ENCODE measurements at regions not wholly inside any gene's neighbourhood (a gene's known extent, or its start where the extent isn't known, plus 50 kb on each side); places are given as distances from the start of the nearest gene placed in this dataset.
"Not testable (repeated sequence)": the region's sequence is repeated elsewhere in the genome, so short reads cannot be mapped to it uniquely, and the experiment has no call there.

DNA sequence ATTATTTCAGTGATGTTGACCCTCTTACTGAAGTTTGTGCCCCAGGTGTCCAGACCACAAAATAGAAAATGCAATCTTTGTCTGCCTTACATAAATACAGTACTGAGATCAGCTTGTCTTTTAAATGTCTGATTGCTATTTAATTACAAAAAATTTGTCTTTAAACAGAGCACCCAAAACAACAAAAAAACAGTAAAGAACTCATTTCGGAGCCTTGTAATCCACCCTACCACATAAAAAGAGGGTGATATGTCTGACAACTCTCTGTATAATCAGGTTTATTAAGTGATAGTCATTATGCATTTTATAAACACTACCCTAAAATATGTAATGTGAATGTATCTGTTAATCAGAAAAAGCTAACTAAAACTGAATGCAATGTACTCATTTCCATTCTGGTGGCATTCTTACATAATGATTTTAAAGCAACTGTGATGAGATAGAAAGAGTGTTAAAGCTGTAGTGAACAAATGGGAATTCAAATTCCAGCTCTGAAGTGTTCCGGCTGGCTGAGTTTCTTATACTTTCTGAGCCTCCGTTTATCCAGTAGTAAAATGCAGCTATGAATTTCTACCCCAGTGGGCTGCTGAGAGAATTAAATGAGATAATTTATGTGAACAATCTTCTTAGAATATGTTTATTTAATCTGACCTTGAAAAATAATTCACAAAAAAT lies 486.6 kb downstream of the USP25 start:
- ChIA-PET POLR2A (ENCODE audit: low non-redundant PET) (no interaction called here), CTCF (no interaction called here)
- no TSS peak for BruUV-seq (replicated peaks)
- no peaks in the 10 kb centered on the region for H3K36me3 ChIP-seq (ENCODE audit: insufficient read depth, low read length, poor library complexity, severe bottlenecking)
- DNase-seq (ENCODE audit: low spot score): no peak
- H3K4me1 ChIP-seq (ENCODE audit: insufficient read depth, low read length, poor library complexity, severe bottlenecking): no peaks in the 10 kb centered on the region
- H3K4me3 ChIP-seq (ENCODE audit: low read depth, low read length, poor library complexity, severe bottlenecking): no peak overlapping the region
- intact Hi-C loops (cut with micrococcal nuclease; ENCODE audit: unreplicated experiment): no loop called here
- no peak for TF ChIP-seq EZH2 (IDR thresholded peaks at IDR 0.05; ENCODE audit: borderline replicate concordance, low read depth, low read length, poor library complexity, severe bottlenecking)
- no peak for TF ChIP-seq CTCF (conservative IDR thresholded peaks at IDR 0.05; ENCODE audit: low read depth, low read length)
- no peaks in the 10 kb centered on the region for H3K27me3 ChIP-seq (replicated peaks; ENCODE audit: insufficient read depth, low read depth, low read length, poor library complexity)
- no peak overlapping the region for H3K27ac ChIP-seq (ENCODE audit: low read depth, low read length, poor library complexity, severe bottlenecking)
- peaks cover 2% of the 10 kb centered on the region for H3K9me3 ChIP-seq (ENCODE audit: low read depth, low read length, poor library complexity, severe bottlenecking)

DNA sequence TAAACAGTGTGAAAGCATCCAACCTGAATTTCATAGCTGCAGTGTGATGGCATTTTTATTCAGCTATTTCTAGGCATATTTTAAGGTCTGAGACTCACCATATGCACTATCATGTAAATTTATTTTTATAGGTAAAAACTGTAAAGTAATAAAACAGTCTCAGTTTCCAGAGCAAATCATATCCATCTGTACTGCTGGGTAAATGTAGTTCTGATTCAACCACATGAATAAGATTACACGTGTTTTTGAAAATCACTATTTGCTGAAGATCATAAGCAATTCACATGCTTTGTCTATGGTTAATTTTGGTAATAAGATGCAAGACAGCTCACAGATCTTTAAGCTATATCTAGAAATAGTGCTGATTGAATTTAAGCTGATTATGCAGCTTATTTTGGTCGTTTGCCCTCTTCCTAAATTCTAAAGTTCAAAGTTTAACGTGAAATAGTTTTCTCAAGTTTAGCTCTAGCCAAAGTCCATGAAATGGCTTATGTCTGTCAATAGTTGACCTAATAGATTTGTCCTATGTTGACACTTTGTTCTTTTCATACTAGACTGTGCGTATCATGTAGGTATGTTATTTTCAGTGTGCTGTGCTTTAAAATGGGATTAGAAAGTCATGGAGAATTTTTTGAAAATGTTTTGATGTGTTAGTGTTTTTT lies 489.0 kb downstream of the USP25 start:
- ChIA-PET POLR2A (ENCODE audit: low non-redundant PET) (no interaction called here), CTCF (no interaction called here)
- Histone ChIP-seq H3K4me1 (ENCODE audit: insufficient read depth, low read length, poor library complexity, severe bottlenecking) (no peaks in the 10 kb centered on the region), H3K27ac (ENCODE audit: low read depth, low read length, poor library complexity, severe bottlenecking) (no peak overlapping the region), H3K36me3 (ENCODE audit: insufficient read depth, low read length, poor library complexity, severe bottlenecking) (no peaks in the 10 kb centered on the region), H3K4me3 (ENCODE audit: low read depth, low read length, poor library complexity, severe bottlenecking) (no peak overlapping the region), H3K27me3 (replicated peaks; ENCODE audit: insufficient read depth, low read depth, low read length, poor library complexity) (no peaks in the 10 kb centered on the region), H3K9me3 (ENCODE audit: low read depth, low read length, poor library complexity, severe bottlenecking) (peaks cover 2% of the 10 kb centered on the region)
- TF ChIP-seq CTCF (conservative IDR thresholded peaks at IDR 0.05; ENCODE audit: low read depth, low read length) (no peak), EZH2 (IDR thresholded peaks at IDR 0.05; ENCODE audit: borderline replicate concordance, low read depth, low read length, poor library complexity, severe bottlenecking) (no peak)
- no peak for DNase-seq (ENCODE audit: low spot score)
- BruUV-seq (replicated peaks): no TSS peak
- intact Hi-C loops (cut with micrococcal nuclease; ENCODE audit: unreplicated experiment): no loop called here

- H3K4me3 ChIP-seq (ENCODE audit: low read depth, low read length, poor library complexity, severe bottlenecking); BruUV-seq (replicated peaks); H3K27ac ChIP-seq (ENCODE audit: low read depth, low read length, poor library complexity, severe bottlenecking); DNase-seq (ENCODE audit: low spot score); intact Hi-C loops (cut with micrococcal nuclease; ENCODE audit: unreplicated experiment); H3K27me3 ChIP-seq (replicated peaks; ENCODE audit: insufficient read depth, low read depth, low read length, poor library complexity); POLR2A ChIA-PET (ENCODE audit: low non-redundant PET); H3K36me3 ChIP-seq (ENCODE audit: insufficient read depth, low read length, poor library complexity, severe bottlenecking); H3K9me3 ChIP-seq (ENCODE audit: low read depth, low read length, poor library complexity, severe bottlenecking); H3K4me1 ChIP-seq (ENCODE audit: insufficient read depth, low read length, poor library complexity, severe bottlenecking); CTCF ChIA-PET: not testable (repeated sequence)
These were observed 495.0 kb downstream of the USP25 start for GRCh38 chr21:16224756-16225155.

All from A673 (cell line).